Endothelial cell of umbilical vein (primary cell): ENCODE measurements at regions not wholly inside any gene's neighbourhood (a gene's known extent, or its start where the extent isn't known, plus 50 kb on each side); places are given as distances from the start of the nearest gene placed in this dataset.

Experiments used
- BruUV-seq: library from RNA; stranded (reverse); fragments of 400-500 nt; replicated peaks from 2 replicates; lab custom pipeline; 2021; lab: Mats Ljungman, UMichigan
- CTCF ChIA-PET: fragments of 300-600, 350-600 bp; sonication (Branson Sonifier 250); formaldehyde crosslinking; loops from one replicate; lab custom pipeline; 2021; ENCODE audit warnings: antibody characterized with exemption, inconsistent platforms; lab: Charles Lee
- POLR2A ChIA-PET: fragments of 300-600, 350-600 bp; sonication (Branson Sonifier 250); formaldehyde crosslinking; loops from one replicate; lab custom pipeline; 2021; ENCODE audit warnings: antibody characterized with exemption, inconsistent platforms; lab: Charles Lee
- DNase-seq: peaks from one replicate; pipeline ENCODE4 v3.0.0-alpha.2; 2011; ENCODE audit warnings: low read depth, low spot score
- FAIRE-seq: peaks from 2 replicates; lab custom pipeline; 2011; peaks lifted over from hg19 to GRCh38; lab: Jason Lieb, UNC
- H2AFZ ChIP-seq: 2 replicates; pipeline ENCODE4 v1.6.0; 2012; ENCODE audit warnings: low read depth, low read length, control low read depth, inconsistent platforms
- H3K27ac ChIP-seq: 2 replicates; pipeline ENCODE4 v1.5.1; 2011; ENCODE audit warnings: low read depth, mild to moderate bottlenecking, control low read depth, low read length, moderate library complexity; ENCODE audit not compliant: insufficient read depth
- H3K27me3 ChIP-seq, 2 experiments: 2 replicates each; pipeline versions ENCODE4 v1.6.0 to v1.6.1; 2011; ENCODE audit warnings: low read length in 2 of 2, mixed read lengths in 1 of 2; ENCODE audit not compliant: control insufficient read depth in 2 of 2, insufficient read depth in 2 of 2
- H3K36me3 ChIP-seq, 2 experiments: 2 replicates in 1 of 2; 3 replicates in 1 of 2; pipeline ENCODE4 v1.5.1; 2011; ENCODE audit warnings: low read length in 2 of 2, mild to moderate bottlenecking in 1 of 2, moderate library complexity in 1 of 2; ENCODE audit not compliant: control insufficient read depth in 2 of 2, insufficient read depth in 2 of 2; ENCODE audit errors: extremely low read depth in 1 of 2
- H3K4me1 ChIP-seq: 3 replicates; pipeline ENCODE4 v1.5.1; 2011; ENCODE audit warnings: mild to moderate bottlenecking, low read length; ENCODE audit not compliant: control insufficient read depth, insufficient read depth; ENCODE audit errors: extremely low read depth
- H3K4me2 ChIP-seq: 2 replicates; pipeline ENCODE4 v1.6.1; 2011; ENCODE audit warnings: low read length, control low read depth, mixed read lengths; ENCODE audit not compliant: insufficient read depth
- H3K4me3 ChIP-seq, 3 experiments: fragments of 200-600 bp in 1 of 3; sonication (generic), shearing (Covaris generic) in 1 of 3; replicated peaks in 1 of 3; 2 replicates each; pipeline ENCODE4 v1.5.1; 2011 to 2016; ENCODE audit warnings: control low read depth in 3 of 3, low read length in 3 of 3, mild to moderate bottlenecking in 2 of 3, inconsistent platforms in 1 of 3, low read depth in 1 of 3, moderate library complexity in 1 of 3; ENCODE audit not compliant: insufficient read depth in 1 of 3
- H3K79me2 ChIP-seq: 2 replicates; pipeline ENCODE4 v1.6.0; 2012; ENCODE audit warnings: low read length, inconsistent platforms; ENCODE audit not compliant: control insufficient read depth, insufficient read depth
- H3K9ac ChIP-seq: replicated peaks from 2 replicates; pipeline ENCODE3; 2011; ENCODE audit warnings: low read length, control low read depth; ENCODE audit not compliant: insufficient read depth; ENCODE audit errors: extremely low read depth
- H3K9me1 ChIP-seq: replicated peaks from 3 replicates; pipeline ENCODE4 v1.6.0; 2011; ENCODE audit warnings: mild to moderate bottlenecking, low read length; ENCODE audit not compliant: control insufficient read depth, insufficient read depth; ENCODE audit errors: extremely low read depth
- H3K9me3 ChIP-seq: replicated peaks from 2 replicates; pipeline ENCODE4 v1.5.1; 2012; ENCODE audit warnings: low read length, inconsistent platforms; ENCODE audit not compliant: control insufficient read depth, insufficient read depth
- H4K20me1 ChIP-seq: replicated peaks from 2 replicates; pipeline ENCODE3; 2011; ENCODE audit warnings: mild to moderate bottlenecking, low read length; ENCODE audit not compliant: control insufficient read depth, insufficient read depth; ENCODE audit errors: extremely low read depth
- CTCF ChIP-seq, 2 donors: IDR thresholded peaks; 1 replicate in 1 of 2; 2 replicates in 1 of 2; pipeline ENCODE4 v1.5.1; 2011; ENCODE audit warnings: low read length in 2 of 2, mild to moderate bottlenecking in 2 of 2, moderate library complexity in 2 of 2, control low read depth in 1 of 2, inconsistent platforms in 1 of 2, low read depth in 1 of 2; ENCODE audit not compliant: insufficient read depth in 1 of 2; ENCODE audit errors: extremely low read depth in 1 of 2
- EZH2 ChIP-seq: IDR thresholded peaks from 2 replicates; pipeline ENCODE4 v1.6.1; 2012; ENCODE audit warnings: borderline replicate concordance, low read depth, mild to moderate bottlenecking, moderate library complexity, low read length, inconsistent platforms; ENCODE audit not compliant: severe bottlenecking
- FOS ChIP-seq: IDR thresholded peaks from 2 replicates; pipeline ENCODE4 v1.6.1; 2011; ENCODE audit warnings: mild to moderate bottlenecking, low read length, moderate library complexity, borderline replicate concordance; ENCODE audit not compliant: insufficient read depth
- GATA2 ChIP-seq: IDR thresholded peaks from 2 replicates; pipeline ENCODE4 v1.7.0; 2011; ENCODE audit warnings: low read depth, mild to moderate bottlenecking, moderate library complexity, mixed read lengths, low read length; ENCODE audit not compliant: insufficient read length, insufficient read depth
- JUN ChIP-seq: IDR thresholded peaks from 2 replicates; pipeline ENCODE4 v1.6.1; 2011; ENCODE audit warnings: borderline replicate concordance, low read depth; ENCODE audit not compliant: insufficient read length, insufficient read depth
- MAX ChIP-seq: IDR thresholded peaks from 2 replicates; pipeline ENCODE4 v1.6.1; 2011; ENCODE audit not compliant: insufficient read depth, insufficient read length
- MYC ChIP-seq: IDR thresholded peaks from one replicate; pipeline ENCODE4 v1.6.1; 2011; ENCODE audit warnings: mild to moderate bottlenecking, low read depth, low read length
- POLR2A ChIP-seq: IDR thresholded peaks from 2 replicates; pipeline ENCODE4 v1.6.1; 2012; ENCODE audit warnings: low read depth, mild to moderate bottlenecking, control low read depth, low read length
- POLR2AphosphoS5 ChIP-seq: IDR thresholded peaks from 2 replicates; pipeline ENCODE4 v1.6.1; 2012; ENCODE audit warnings: low read depth, mild to moderate bottlenecking, control low read depth, low read length, moderate library complexity; ENCODE audit not compliant: insufficient read depth
- dilution Hi-C: fragments of 300-500 bp; cut with MboI; formaldehyde crosslinking; loops from one replicate; pipeline ENCODE4 v1.15.0; 2019; ENCODE audit warnings: low sequenced_read_pairs; ENCODE audit not compliant: extremely low pct_ligation_motif_present
- intact Hi-C: fragments of 100-400 bp; cut with micrococcal nuclease; formaldehyde crosslinking; loops from one replicate; pipeline ENCODE4 v1.10.0; 2022

DNA sequence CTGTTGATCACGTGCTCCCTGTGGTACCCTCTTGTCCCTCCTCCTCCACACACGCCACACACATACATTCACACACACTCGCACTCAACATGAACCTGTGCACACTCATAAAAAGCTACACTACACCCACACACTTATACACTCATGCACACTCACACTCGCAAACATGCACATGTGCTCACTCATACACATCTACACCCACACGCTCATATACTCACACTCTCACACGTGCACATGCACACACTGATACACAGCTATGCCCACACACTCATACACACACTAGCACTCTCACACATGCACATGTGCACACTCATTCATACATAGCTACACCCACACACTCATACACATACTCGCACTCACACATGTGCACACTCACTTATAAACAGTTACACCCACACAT, 113.6 kb downstream of the LRATD1 start:
- Histone ChIP-seq H3K9me1 (no peaks in the 10 kb centered on the region), H3K36me3 (no peaks in the 10 kb centered on the region), H2AFZ (no peak overlapping the region), H4K20me1 (no peaks in the 10 kb centered on the region), H3K4me1 (no peaks in the 10 kb centered on the region), H3K4me3 (no peak overlapping the region), H3K79me2 (no peaks in the 10 kb centered on the region), H3K27ac (no peak overlapping the region), H3K4me2 (no peak overlapping the region), H3K9me3 (no peaks in the 10 kb centered on the region), H3K9ac (no peak overlapping the region), H3K27me3 (no peaks in the 10 kb centered on the region)
- CTCF ChIA-PET, result no interaction called here
- FAIRE-seq (no peak), DNase-seq (no peak)
- dilution Hi-C loops (no loop called here), intact Hi-C loops (no loop called here)
- POLR2A ChIA-PET, result no interaction called here
- BruUV-seq, result no TSS peak
- no peak for TF ChIP-seq MYC
- no peak for TF ChIP-seq POLR2AphosphoS5

DNA sequence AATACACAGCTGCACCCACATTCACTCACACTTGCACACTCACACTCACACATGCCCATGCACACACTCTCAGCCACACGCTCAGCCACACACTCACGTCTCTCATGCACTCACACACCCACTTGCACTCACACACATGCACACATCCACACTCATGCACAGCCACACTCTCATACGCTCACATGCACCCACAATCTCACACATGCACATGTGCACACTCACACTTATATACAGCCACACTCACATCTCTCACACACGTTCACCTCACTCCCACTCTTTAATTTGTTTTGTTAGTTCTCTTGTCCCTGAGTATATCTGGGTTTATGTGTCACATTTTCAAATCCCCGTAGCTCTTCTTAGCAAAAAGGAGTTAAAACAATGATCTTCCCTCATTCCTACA, 114.9 kb downstream of the LRATD1 start:
- H3K4me2 ChIP-seq, result no peak overlapping the region
- no peaks in the 10 kb centered on the region for H3K36me3 ChIP-seq
- intact Hi-C loops, result no loop called here
- FAIRE-seq (no peak), DNase-seq (no peak)
- H3K27ac ChIP-seq, result no peak overlapping the region
- ChIA-PET CTCF (no interaction called here), POLR2A (no interaction called here)
- no peaks in the 10 kb centered on the region for H3K27me3 ChIP-seq
- no peak for TF ChIP-seq GATA2
- TF ChIP-seq JUN, result no peak
- no peak for TF ChIP-seq POLR2A
- TF ChIP-seq POLR2AphosphoS5, result no peak
- TF ChIP-seq FOS, result no peak
- TF ChIP-seq MYC, result no peak
- TF ChIP-seq EZH2, result no peak
- no peak for TF ChIP-seq MAX
- TF ChIP-seq CTCF (IDR thresholded peaks at IDR 0.05; ENCODE audit: extremely low read depth in 1 of 2, insufficient read depth in 1 of 2, low read depth in 1 of 2, low read length in 2 of 2), result no peak
- no peaks in the 10 kb centered on the region for H4K20me1 ChIP-seq
- H2AFZ ChIP-seq, result no peak overlapping the region
- H3K4me1 ChIP-seq, result no peaks in the 10 kb centered on the region
- H3K9me1 ChIP-seq, result no peaks in the 10 kb centered on the region
- H3K79me2 ChIP-seq, result no peaks in the 10 kb centered on the region
- no TSS peak for BruUV-seq
- dilution Hi-C loops, result no loop called here
- H3K9ac ChIP-seq, result no peak overlapping the region
- H3K9me3 ChIP-seq, result no peaks in the 10 kb centered on the region
- no peak overlapping the region for H3K4me3 ChIP-seq
